ENCODE measurements at regions not wholly inside any gene's neighbourhood (a gene's known extent, or its start where the extent isn't known, plus 50 kb on each side); places are given as distances from the start of the nearest gene placed in this dataset.

- no peaks in the 10 kb centered on the region for H3K36me3 Mint-ChIP-seq
- no peak overlapping the region for H3K4me3 Mint-ChIP-seq
- 0 out of 2 replicates have a peak, but pooled peaks cover 2% of the 10 kb centered on the region for H3K4me1 Mint-ChIP-seq
- TF ChIP-seq HMGA2 (CRISPR knock-in tag; IDR thresholded peaks at IDR 0.05) (no peak), CREM (CRISPR knock-in tag; IDR thresholded peaks at IDR 0.05) (no peak), ARID4B (CRISPR knock-in tag; IDR thresholded peaks at IDR 0.05; ENCODE audit: borderline replicate concordance) (no peak)
- TF ChIP-seq, protein P1, sequence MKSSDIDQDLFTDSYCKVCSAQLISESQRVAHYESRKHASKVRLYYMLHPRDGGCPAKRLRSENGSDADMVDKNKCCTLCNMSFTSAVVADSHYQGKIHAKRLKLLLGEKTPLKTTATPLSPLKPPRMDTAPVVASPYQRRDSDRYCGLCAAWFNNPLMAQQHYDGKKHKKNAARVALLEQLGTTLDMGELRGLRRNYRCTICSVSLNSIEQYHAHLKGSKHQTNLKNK (CRISPR knock-in tag; IDR thresholded peaks at IDR 0.05), result no peak
- peaks cover 5% of the 10 kb centered on the region for H3K9me3 Mint-ChIP-seq
- CTCF ChIA-PET, result no interaction called here
- POLR2A ChIA-PET, result no interaction called here
- no peak for ATAC-seq
- peaks cover 4% of the 10 kb centered on the region; the same call in 1 of the 2 replicates for H3K27me3 Mint-ChIP-seq (ENCODE audit: low read depth)
- H3K27ac Mint-ChIP-seq, result no peak overlapping the region
- no peak for DNase-seq (ENCODE audit: low spot score)
These were observed 53.0 kb upstream of the ACTL6A start for GRCh38 chr3:179509701-179510100.

DNA sequence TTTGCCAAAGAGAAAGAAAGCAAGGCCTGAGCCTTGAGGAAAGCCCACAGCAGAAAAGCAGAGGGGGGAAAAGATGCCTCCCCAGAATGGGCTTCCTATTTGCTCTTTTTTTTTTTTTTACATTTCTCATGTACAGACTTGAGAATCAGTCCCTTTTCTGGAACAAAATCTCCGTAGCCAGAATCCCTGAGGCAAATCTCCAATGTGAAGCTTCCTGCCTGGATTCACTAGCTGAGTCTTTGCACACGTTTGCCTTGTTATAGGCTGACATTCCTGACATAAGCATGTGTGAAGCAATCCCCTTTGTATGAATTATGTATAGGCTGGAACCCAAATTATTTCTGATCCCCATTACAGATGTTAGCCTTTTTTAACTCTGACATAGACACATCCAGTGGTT lies 52.2 kb upstream of the ACTL6A start:
- no peak for DNase-seq (ENCODE audit: low spot score)
- Mint-ChIP-seq H3K36me3 (no peaks in the 10 kb centered on the region), H3K27me3 (ENCODE audit: low read depth) (0 out of 2 replicates have a peak, but pooled peaks cover 4% of the 10 kb centered on the region), H3K27ac (no peak overlapping the region), H3K4me1 (0 out of 2 replicates have a peak, but pooled peaks cover 2% of the 10 kb centered on the region), H3K4me3 (no peak overlapping the region), H3K9me3 (peaks cover 5% of the 10 kb centered on the region)
- TF ChIP-seq, protein P2, sequence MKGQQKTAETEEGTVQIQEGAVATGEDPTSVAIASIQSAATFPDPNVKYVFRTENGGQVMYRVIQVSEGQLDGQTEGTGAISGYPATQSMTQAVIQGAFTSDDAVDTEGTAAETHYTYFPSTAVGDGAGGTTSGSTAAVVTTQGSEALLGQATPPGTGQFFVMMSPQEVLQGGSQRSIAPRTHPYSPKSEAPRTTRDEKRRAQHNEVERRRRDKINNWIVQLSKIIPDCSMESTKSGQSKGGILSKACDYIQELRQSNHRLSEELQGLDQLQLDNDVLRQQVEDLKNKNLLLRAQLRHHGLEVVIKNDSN (CRISPR knock-in tag; IDR thresholded peaks at IDR 0.05), result no peak
- no peak for TF ChIP-seq MYBL2 (CRISPR knock-in tag; IDR thresholded peaks at IDR 0.05)
- no peak for TF ChIP-seq JUN (CRISPR knock-in tag; IDR thresholded peaks at IDR 0.05)
- no peak for TF ChIP-seq TP53 (CRISPR knock-in tag; IDR thresholded peaks at IDR 0.05)
- CTCF ChIA-PET, result no interaction called here
- ATAC-seq, result no peak
- POLR2A ChIA-PET, result interaction anchor here (0.6 kb wide), 1 partner anchor 1040 kb away, joined by 4 read pairs; no protein-coding TSS in a partner anchor

GRCh38 chr3:179512378-179512777 lies 50.3 kb upstream of the ACTL6A start:
- no peak for TF ChIP-seq ARID4B (CRISPR knock-in tag; IDR thresholded peaks at IDR 0.05; ENCODE audit: borderline replicate concordance)
- Mint-ChIP-seq H3K4me1 (0 out of 2 replicates have a peak, but pooled peaks cover 7% of the 10 kb centered on the region), H3K9me3 (peaks cover 21% of the 10 kb centered on the region), H3K27me3 (ENCODE audit: low read depth) (0 out of 2 replicates have a peak, but pooled peaks cover 4% of the 10 kb centered on the region), H3K4me3 (no peak overlapping the region), H3K36me3 (peaks cover 12% of the 10 kb centered on the region), H3K27ac (no peak overlapping the region)
- ChIA-PET CTCF (no interaction called here), POLR2A (no interaction called here)
- no peak for DNase-seq (ENCODE audit: low spot score)
- ATAC-seq, result no peak

Measured in WTC11 (cell line).